Testis (tissue), 2 donors: ENCODE measurements at regions not wholly inside any gene's neighbourhood (a gene's known extent, or its start where the extent isn't known, plus 50 kb on each side); places are given as distances from the start of the nearest gene placed in this dataset.

Experiments
- DNase-seq: peaks from one replicate; pipeline ENCODE4 v3.0.0-alpha.2; 2019
- H3K27ac ChIP-seq, 2 donors: fragments of 200-600 bp; sonication (generic); one replicate each; pipeline ENCODE4 v1.5.1; 2019
- H3K27me3 ChIP-seq: fragments of 200-600 bp; sonication (generic); one replicate; pipeline ENCODE4 v1.5.1; 2019
- H3K36me3 ChIP-seq: fragments of 200-600 bp; sonication (generic); one replicate; pipeline ENCODE4 v1.5.1; 2017; ENCODE audit warnings: low read depth; ENCODE audit errors: missing control alignments
- H3K4me1 ChIP-seq: fragments of 200-600 bp; sonication (generic); one replicate; pipeline ENCODE4 v1.5.1; 2019
- H3K4me3 ChIP-seq, 2 donors: fragments of 200-600 bp; sonication (generic); one replicate each; pipeline ENCODE4 v1.5.1; 2017 to 2019
- H3K9me3 ChIP-seq: fragments of 200-600 bp; sonication (generic); one replicate; pipeline ENCODE4 v1.5.1; 2017
- POLR2A ChIP-seq: fragments of 450-650 bp; IDR thresholded peaks from one replicate; pipeline ENCODE4 v1.6.1; 2017; ENCODE audit warnings: antibody characterized with exemption, mild to moderate bottlenecking, moderate library complexity
- whole genome bisulfite sequencing, 2 donors: methylation state at CpG; one replicate each; pipeline ENCODE4 v1.1.5; 2018; 5-methylcytosine and 5-hydroxymethylcytosine counted together
- intact Hi-C: fragments of 100-400 bp; cut with DNase I; formaldehyde crosslinking; loops from one replicate; pipeline ENCODE4 v1.15.1; 2023; ENCODE audit warnings: low total_unique reads
- TF ChIP-seq, protein P1 (sequence below), 3 experiments: fragments of 450-650 bp in 2 of 3; fragments of 200-600 bp in 1 of 3; sonication (generic) in 1 of 3; IDR thresholded peaks; one replicate each; pipeline ENCODE4 v1.5.1; 2016 to 2019; ENCODE audit warnings: antibody characterized with exemption in 3 of 3, mild to moderate bottlenecking in 2 of 3, moderate library complexity in 1 of 3

DNA sequence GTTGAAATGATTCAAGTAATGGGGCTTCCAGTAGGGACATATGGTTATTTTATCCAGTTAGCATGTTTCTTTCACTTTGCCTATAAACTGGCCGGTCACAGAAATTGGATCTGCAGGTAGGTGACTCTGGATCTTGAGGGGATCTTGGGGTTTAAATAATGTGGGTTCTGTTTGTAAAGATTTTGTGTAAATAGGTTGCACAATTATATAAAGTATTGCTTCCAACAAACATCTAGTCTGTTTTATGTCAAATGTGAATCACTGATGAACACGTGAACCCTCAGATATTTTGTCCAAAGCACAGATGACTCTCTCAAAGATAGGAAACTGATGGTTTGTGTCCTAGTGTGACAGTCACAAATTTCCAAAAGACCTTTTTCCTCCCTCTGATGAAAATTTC, 98.4 kb downstream of the ZIC5 start:
- Histone ChIP-seq H3K27me3 (no peaks in the 10 kb centered on the region), H3K27ac (no peak overlapping the region), H3K4me3 (no peak overlapping the region), H3K36me3 (no peaks in the 10 kb centered on the region), H3K9me3 (no peaks in the 10 kb centered on the region), H3K4me1 (no peaks in the 10 kb centered on the region)
- TF ChIP-seq, protein P1, sequence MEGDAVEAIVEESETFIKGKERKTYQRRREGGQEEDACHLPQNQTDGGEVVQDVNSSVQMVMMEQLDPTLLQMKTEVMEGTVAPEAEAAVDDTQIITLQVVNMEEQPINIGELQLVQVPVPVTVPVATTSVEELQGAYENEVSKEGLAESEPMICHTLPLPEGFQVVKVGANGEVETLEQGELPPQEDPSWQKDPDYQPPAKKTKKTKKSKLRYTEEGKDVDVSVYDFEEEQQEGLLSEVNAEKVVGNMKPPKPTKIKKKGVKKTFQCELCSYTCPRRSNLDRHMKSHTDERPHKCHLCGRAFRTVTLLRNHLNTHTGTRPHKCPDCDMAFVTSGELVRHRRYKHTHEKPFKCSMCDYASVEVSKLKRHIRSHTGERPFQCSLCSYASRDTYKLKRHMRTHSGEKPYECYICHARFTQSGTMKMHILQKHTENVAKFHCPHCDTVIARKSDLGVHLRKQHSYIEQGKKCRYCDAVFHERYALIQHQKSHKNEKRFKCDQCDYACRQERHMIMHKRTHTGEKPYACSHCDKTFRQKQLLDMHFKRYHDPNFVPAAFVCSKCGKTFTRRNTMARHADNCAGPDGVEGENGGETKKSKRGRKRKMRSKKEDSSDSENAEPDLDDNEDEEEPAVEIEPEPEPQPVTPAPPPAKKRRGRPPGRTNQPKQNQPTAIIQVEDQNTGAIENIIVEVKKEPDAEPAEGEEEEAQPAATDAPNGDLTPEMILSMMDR (IDR thresholded peaks at IDR 0.05), result no peak
- TF ChIP-seq POLR2A, result no peak
- intact Hi-C loops, result no loop called here
- DNase-seq, result no peak
- 92 to 93% methylated on average over 2 of the region's 2 CpGs for WGBS, 2 donors

DNA sequence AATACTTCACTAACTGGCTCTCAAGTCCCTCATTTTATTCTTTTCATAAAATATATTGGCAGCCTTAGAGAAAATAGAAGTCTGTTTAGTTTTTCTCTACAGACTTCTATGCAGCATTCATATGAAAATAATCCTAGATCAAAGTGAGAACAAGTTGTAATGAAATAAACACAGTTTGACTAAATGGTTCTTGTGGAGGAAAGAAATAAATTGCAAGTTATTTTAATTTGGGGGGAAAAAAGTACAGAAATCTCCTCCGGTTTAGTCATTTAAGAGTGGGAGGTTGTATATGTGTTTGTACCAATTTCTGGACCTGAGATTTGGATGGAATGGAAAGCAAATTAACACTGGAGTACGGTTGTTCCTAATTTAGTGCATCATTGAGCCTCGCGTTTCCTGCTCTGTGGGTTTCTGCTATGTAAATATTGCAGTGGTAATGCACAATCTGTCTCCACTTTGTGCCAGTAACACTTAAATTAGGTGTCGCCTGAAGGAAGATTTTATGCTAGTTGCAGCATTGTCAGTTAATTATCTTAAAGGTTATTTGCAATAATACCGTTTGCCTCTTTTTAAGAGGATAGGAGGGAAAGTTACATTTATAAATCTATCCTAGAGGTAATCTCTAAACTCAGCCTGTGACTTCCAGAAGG, 100.2 kb downstream of the ZIC5 start:
- Histone ChIP-seq H3K4me3 (no peak overlapping the region), H3K36me3 (no peaks in the 10 kb centered on the region), H3K27me3 (no peaks in the 10 kb centered on the region), H3K9me3 (no peaks in the 10 kb centered on the region), H3K27ac (no peak overlapping the region), H3K4me1 (no peaks in the 10 kb centered on the region)
- intact Hi-C loops, result no loop called here
- TF ChIP-seq, protein P1 (IDR thresholded peaks at IDR 0.05), result no peak
- TF ChIP-seq POLR2A, result no peak
- no peak for DNase-seq
- 51 to 63% methylated on average over 6 of the region's 6 CpGs for WGBS, 2 donors

DNA sequence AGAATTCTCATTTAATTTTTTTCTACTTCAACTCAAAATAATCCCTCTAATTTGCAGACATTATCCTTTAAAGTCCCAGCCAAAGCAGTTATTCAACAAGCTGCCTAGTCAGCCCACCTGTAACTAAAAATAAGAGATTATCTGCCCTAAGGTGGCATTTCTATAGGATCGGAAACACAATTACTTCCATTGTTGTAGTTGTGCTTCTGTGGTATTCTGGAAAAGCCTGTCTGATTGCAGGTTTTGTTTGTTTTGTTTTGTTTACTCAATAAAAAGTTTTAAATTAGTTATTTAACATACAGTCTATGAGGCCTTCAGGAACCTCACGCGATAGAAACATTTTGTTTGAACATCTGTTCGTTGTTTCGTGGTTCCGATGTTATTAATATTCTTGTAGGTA, 101.0 kb downstream of the ZIC5 start:
- H3K4me3 ChIP-seq, result no peak overlapping the region
- no peaks in the 10 kb centered on the region for H3K36me3 ChIP-seq
- H3K4me1 ChIP-seq, result no peaks in the 10 kb centered on the region
- no peaks in the 10 kb centered on the region for H3K27me3 ChIP-seq
- intact Hi-C loops, result no loop called here
- TF ChIP-seq, protein P1 (IDR thresholded peaks at IDR 0.05), result no peak
- TF ChIP-seq POLR2A, result no peak
- no peak for DNase-seq
- H3K27ac ChIP-seq, result no peak overlapping the region
- H3K9me3 ChIP-seq, result no peaks in the 10 kb centered on the region
- WGBS, 2 donors, result 91 to 92% methylated on average over 6 of the region's 6 CpGs

DNA sequence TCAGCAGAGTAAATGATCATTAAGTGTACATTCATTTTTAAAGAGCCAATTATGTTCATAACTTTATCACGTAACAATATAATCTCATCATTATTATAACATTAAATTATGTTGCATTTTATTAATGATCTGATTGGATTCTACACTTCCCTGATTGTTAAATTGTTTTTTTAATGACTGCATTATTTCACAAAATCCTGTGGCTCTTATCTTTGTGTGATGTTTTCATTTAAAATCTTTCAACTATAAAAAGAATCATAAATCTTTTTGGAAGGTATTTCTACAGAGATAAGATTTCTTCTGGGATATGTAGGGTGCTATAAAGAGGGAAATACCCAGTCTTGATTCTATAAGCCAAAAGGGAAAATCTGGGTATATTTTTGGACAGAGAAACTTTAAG, 101.7 kb downstream of the ZIC5 start:
- Histone ChIP-seq H3K36me3 (no peaks in the 10 kb centered on the region), H3K9me3 (no peaks in the 10 kb centered on the region), H3K4me1 (no peaks in the 10 kb centered on the region), H3K4me3 (no peak overlapping the region), H3K27me3 (no peaks in the 10 kb centered on the region), H3K27ac (no peak overlapping the region)
- TF ChIP-seq, protein P1 (IDR thresholded peaks at IDR 0.05), result no peak
- TF ChIP-seq POLR2A, result no peak
- no peak for DNase-seq
- intact Hi-C loops, result no loop called here
- WGBS, 2 donors, result 92 to 95% methylated on average over 1 of the region's 1 CpG

DNA sequence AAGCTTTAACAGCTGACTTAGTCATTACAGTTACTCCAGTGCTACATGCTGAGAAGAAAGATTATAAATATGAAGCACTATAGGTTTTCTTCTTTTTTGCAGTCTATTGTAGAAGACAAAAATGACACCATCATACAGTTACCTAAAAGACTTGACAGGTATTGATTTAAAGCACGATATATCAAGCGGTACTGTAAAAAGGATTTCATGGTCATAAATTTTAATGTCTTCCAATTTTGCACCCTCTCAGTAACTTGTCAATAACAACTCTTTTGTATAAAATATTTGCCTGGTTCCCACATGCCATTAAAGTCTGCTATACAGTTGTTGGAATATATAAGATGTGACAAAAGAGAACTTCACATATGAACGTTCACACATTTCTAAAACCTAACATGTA, 102.8 kb downstream of the ZIC5 start:
- DNase-seq, result no peak
- WGBS, 2 donors, result 93 to 96% methylated on average over 3 of the region's 3 CpGs
- TF ChIP-seq POLR2A, result no peak

More for the DNA sequence above, 102.8 kb downstream of the ZIC5 start:
- no peaks in the 10 kb centered on the region for H3K4me1 ChIP-seq
- no peak overlapping the region for H3K4me3 ChIP-seq
- H3K27me3 ChIP-seq, result no peaks in the 10 kb centered on the region
- intact Hi-C loops, result no loop called here
- no peaks in the 10 kb centered on the region for H3K9me3 ChIP-seq
- H3K27ac ChIP-seq, result no peak overlapping the region
- no peaks in the 10 kb centered on the region for H3K36me3 ChIP-seq
